ENCODE measurements at regions not wholly inside any gene's neighbourhood (a gene's known extent, or its start where the extent isn't known, plus 50 kb on each side); places are given as distances from the start of the nearest gene placed in this dataset.

DNA sequence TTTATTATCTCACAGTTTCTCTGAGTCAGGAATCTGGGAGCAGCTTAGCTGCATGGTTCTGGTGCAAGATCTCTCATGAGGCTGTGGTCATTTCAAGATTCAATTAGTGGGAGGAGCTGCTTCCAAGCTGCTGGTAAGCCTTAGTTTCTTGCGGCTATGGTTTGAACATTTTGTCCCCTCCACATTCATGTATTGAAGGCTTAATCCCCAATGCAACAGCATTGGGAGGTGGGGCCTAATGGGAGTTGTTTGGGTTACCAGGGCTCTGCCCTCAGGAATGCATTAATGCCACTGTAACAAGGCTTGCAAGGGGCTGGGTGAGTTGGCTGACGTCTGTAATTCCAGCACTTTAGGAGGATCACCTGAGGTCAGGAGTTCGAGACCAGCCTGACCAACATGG, 272.9 kb downstream of the UTP18 start:
- Histone ChIP-seq H3K36me3 (ENCODE audit: control insufficient read depth in 2 of 2, insufficient read depth in 2 of 2, low read length in 1 of 2) (no peaks in the 10 kb centered on the region), H2AFZ (ENCODE audit: control insufficient read depth, low read depth, low read length) (no peak overlapping the region), H4K20me1 (ENCODE audit: control insufficient read depth, insufficient read depth) (no peaks in the 10 kb centered on the region), H3K9me3 (replicated peaks; ENCODE audit: control insufficient read depth, insufficient read depth, low read length) (no peaks in the 10 kb centered on the region), H3K27me3 (replicated peaks in 1 of 2; ENCODE audit: control insufficient read depth in 2 of 2, insufficient read depth in 2 of 2, low read length in 1 of 2) (no peaks in the 10 kb centered on the region; a peak in 1 of 4 replicates), H3K79me2 (ENCODE audit: control insufficient read depth, insufficient read depth, low read length) (no peaks in the 10 kb centered on the region), H3K4me2 (ENCODE audit: control insufficient read depth, insufficient read depth) (no peak overlapping the region), H3K9ac (ENCODE audit: control insufficient read depth, insufficient read depth, low read length) (no peak overlapping the region), H3K4me1 (ENCODE audit: control insufficient read depth, insufficient read depth, low read length) (no peaks in the 10 kb centered on the region), H3K27ac (ENCODE audit: control insufficient read depth, insufficient read depth) (no peak overlapping the region), H3K4me3 (no peak overlapping the region)
- no TSS peak for BruUV-seq (replicated peaks)
- CTCF ChIA-PET = interaction anchor here (0.7 to 1.0 kb wide), 2 partner anchors 161 to 378 kb away, joined by 3 read pairs; no protein-coding TSS in a partner anchor
- WGBS (ENCODE audit: insufficient coverage, insufficient replicate concordance, low lambda C conversion rate, missing lambda C conversion rate) = 11% methylated on average over 3 of the region's 3 CpGs
- ATAC-seq = no peak
- in situ Hi-C loops (cut with MboI) = loop anchor here (10.0 kb wide), 1 partner anchor 348 kb away; no protein-coding TSS in a partner anchor
- no peak for DNase-seq (ENCODE audit: low read depth, low spot score)
- no peak for TF ChIP-seq HDGF (IDR thresholded peaks at IDR 0.05)
- FAIRE-seq = no peak
- POLR2A ChIA-PET = no interaction called here
- RAD21 ChIA-PET (ENCODE audit: unreplicated experiment) = no interaction called here
- intact Hi-C loops (cut with micrococcal nuclease; ENCODE audit: unreplicated experiment) = loop anchor here (10.0 kb wide), 1 partner anchor 208 kb away; no protein-coding TSS in a partner anchor
- SMC1A ChIA-PET (ENCODE audit: uncharacterized antibody, unreplicated experiment) = interaction anchor here (1.9 kb wide), 1 partner anchor 161 kb away, joined by 5 read pairs; no protein-coding TSS in a partner anchor

DNA sequence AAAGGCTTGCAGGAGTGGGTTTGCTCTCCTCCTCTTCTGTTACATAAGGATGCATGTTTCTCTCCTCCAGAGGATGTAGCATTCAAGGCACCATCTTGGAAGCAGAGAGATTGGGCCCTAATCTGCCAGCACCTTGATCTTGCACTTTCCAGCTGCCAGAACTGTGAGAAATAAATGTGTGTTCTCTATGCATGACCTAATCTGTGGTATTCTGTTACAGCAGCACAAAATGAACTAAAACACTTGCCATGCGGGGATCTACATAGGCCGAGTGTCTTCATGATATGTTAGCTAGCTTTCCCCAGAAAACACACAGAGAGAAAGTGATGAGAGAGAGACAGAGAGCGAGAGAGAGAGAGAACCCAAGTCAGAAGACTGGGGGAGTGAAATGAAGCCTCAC, 273.5 kb downstream of the UTP18 start:
- H3K36me3 ChIP-seq (ENCODE audit: control insufficient read depth in 2 of 2, insufficient read depth in 2 of 2, low read length in 1 of 2) = no peaks in the 10 kb centered on the region
- BruUV-seq (replicated peaks) = no TSS peak
- intact Hi-C loops (cut with micrococcal nuclease; ENCODE audit: unreplicated experiment) (loop anchor here (10.0 kb wide), 1 partner anchor 209 kb away; no protein-coding TSS in a partner anchor), in situ Hi-C loops (cut with MboI) (loop anchor here (10.0 kb wide), 1 partner anchor 349 kb away; no protein-coding TSS in a partner anchor)
- no peak for DNase-seq (ENCODE audit: low read depth, low spot score)
- no peak overlapping the region for H3K4me2 ChIP-seq (ENCODE audit: control insufficient read depth, insufficient read depth)
- no peaks in the 10 kb centered on the region for H3K4me1 ChIP-seq (ENCODE audit: control insufficient read depth, insufficient read depth, low read length)
- ChIA-PET CTCF (interaction anchor here (0.7 kb wide), 1 partner anchor 162 kb away, joined by 3 read pairs; no protein-coding TSS in a partner anchor), SMC1A (ENCODE audit: uncharacterized antibody, unreplicated experiment) (no interaction called here), RAD21 (ENCODE audit: unreplicated experiment) (interaction anchor here (0.9 kb wide), 1 partner anchor 72 kb away, joined by 3 read pairs; no protein-coding TSS in a partner anchor), POLR2A (no interaction called here)
- 35% methylated on average over 3 of the region's 3 CpGs for WGBS (ENCODE audit: insufficient coverage, insufficient replicate concordance, low lambda C conversion rate, missing lambda C conversion rate)
- ATAC-seq = no peak
- no peak overlapping the region for H3K27ac ChIP-seq (ENCODE audit: control insufficient read depth, insufficient read depth)
- no peak overlapping the region for H2AFZ ChIP-seq (ENCODE audit: control insufficient read depth, low read depth, low read length)
- no peaks in the 10 kb centered on the region; the same call in 2 of the 3 replicates for H3K9me3 ChIP-seq (replicated peaks; ENCODE audit: control insufficient read depth, insufficient read depth, low read length)
- H4K20me1 ChIP-seq (ENCODE audit: control insufficient read depth, insufficient read depth) = no peaks in the 10 kb centered on the region
- no peaks in the 10 kb centered on the region; a peak in 1 of 4 replicates for H3K27me3 ChIP-seq (replicated peaks in 1 of 2; ENCODE audit: control insufficient read depth in 2 of 2, insufficient read depth in 2 of 2, low read length in 1 of 2)
- FAIRE-seq = no peak
- H3K79me2 ChIP-seq (ENCODE audit: control insufficient read depth, insufficient read depth, low read length) = no peaks in the 10 kb centered on the region
- no peak overlapping the region for H3K9ac ChIP-seq (ENCODE audit: control insufficient read depth, insufficient read depth, low read length)
- H3K4me3 ChIP-seq = no peak overlapping the region
- TF ChIP-seq RAD51 (IDR thresholded peaks at IDR 0.05) (no peak), SIX5 (IDR thresholded peaks at IDR 0.05; ENCODE audit: low read depth, low read length, severe bottlenecking) (no peak), SREBF2 (IDR thresholded peaks at IDR 0.05; ENCODE audit: low read length) (no peak), MEF2A (IDR thresholded peaks at IDR 0.05; ENCODE audit: insufficient read depth, low read depth, low read length) (no peak), SRF (IDR thresholded peaks at IDR 0.05; ENCODE audit: low read depth in 2 of 2, low read length in 2 of 2) (no peak), HCFC1 (IDR thresholded peaks at IDR 0.05; ENCODE audit: low read length) (no peak), NR2C2 (IDR thresholded peaks at IDR 0.05; ENCODE audit: borderline replicate concordance, control insufficient read depth, insufficient read length, low read depth) (no peak), TAF1 (IDR thresholded peaks at IDR 0.05; ENCODE audit: borderline replicate concordance, low read depth, low read length) (no peak), ZBED1 (IDR thresholded peaks at IDR 0.05; ENCODE audit: borderline replicate concordance) (no peak)
- TF ChIP-seq, protein P1, sequence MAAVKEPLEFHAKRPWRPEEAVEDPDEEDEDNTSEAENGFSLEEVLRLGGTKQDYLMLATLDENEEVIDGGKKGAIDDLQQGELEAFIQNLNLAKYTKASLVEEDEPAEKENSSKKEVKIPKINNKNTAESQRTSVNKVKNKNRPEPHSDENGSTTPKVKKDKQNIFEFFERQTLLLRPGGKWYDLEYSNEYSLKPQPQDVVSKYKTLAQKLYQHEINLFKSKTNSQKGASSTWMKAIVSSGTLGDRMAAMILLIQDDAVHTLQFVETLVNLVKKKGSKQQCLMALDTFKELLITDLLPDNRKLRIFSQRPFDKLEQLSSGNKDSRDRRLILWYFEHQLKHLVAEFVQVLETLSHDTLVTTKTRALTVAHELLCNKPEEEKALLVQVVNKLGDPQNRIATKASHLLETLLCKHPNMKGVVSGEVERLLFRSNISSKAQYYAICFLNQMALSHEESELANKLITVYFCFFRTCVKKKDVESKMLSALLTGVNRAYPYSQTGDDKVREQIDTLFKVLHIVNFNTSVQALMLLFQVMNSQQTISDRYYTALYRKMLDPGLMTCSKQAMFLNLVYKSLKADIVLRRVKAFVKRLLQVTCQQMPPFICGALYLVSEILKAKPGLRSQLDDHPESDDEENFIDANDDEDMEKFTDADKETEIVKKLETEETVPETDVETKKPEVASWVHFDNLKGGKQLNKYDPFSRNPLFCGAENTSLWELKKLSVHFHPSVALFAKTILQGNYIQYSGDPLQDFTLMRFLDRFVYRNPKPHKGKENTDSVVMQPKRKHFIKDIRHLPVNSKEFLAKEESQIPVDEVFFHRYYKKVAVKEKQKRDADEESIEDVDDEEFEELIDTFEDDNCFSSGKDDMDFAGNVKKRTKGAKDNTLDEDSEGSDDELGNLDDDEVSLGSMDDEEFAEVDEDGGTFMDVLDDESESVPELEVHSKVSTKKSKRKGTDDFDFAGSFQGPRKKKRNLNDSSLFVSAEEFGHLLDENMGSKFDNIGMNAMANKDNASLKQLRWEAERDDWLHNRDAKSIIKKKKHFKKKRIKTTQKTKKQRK (IDR thresholded peaks at IDR 0.05; ENCODE audit: low read depth, low read length) = no peak
- TF ChIP-seq, protein P2, sequence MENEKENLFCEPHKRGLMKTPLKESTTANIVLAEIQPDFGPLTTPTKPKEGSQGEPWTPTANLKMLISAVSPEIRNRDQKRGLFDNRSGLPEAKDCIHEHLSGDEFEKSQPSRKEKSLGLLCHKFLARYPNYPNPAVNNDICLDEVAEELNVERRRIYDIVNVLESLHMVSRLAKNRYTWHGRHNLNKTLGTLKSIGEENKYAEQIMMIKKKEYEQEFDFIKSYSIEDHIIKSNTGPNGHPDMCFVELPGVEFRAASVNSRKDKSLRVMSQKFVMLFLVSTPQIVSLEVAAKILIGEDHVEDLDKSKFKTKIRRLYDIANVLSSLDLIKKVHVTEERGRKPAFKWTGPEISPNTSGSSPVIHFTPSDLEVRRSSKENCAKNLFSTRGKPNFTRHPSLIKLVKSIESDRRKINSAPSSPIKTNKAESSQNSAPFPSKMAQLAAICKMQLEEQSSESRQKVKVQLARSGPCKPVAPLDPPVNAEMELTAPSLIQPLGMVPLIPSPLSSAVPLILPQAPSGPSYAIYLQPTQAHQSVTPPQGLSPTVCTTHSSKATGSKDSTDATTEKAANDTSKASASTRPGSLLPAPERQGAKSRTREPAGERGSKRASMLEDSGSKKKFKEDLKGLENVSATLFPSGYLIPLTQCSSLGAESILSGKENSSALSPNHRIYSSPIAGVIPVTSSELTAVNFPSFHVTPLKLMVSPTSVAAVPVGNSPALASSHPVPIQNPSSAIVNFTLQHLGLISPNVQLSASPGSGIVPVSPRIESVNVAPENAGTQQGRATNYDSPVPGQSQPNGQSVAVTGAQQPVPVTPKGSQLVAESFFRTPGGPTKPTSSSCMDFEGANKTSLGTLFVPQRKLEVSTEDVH (IDR thresholded peaks at IDR 0.05; ENCODE audit: low read depth, partially characterized antibody) = no peak

All from GM12878 (cell line).